IPS DF 4.7 (cell line): ENCODE measurements at regions not wholly inside any gene's neighbourhood (a gene's known extent, or its start where the extent isn't known, plus 50 kb on each side); places are given as distances from the start of the nearest gene placed in this dataset.
A peak's percentile ranks its signal among the peaks of the same experiment; 100 is the strongest.
"Not testable (repeated sequence)": the region's sequence is repeated elsewhere in the genome, so short reads cannot be mapped to it uniquely, and the experiment has no call there.

ENCODE experiments used
- DNase-seq: peaks from one replicate; pipeline ENCODE4 v3.0.0-alpha.2; 2013; ENCODE audit warnings: low spot score; ENCODE audit errors: extremely low read depth

GRCh38 chr22:35138521-35138920 is 72.6 kb downstream of the ISX start:
- DNase-seq = no peak

GRCh38 chr22:35140879-35141745 is 75.2 kb downstream of the ISX start:
- DNase-seq = no peak

GRCh38 chr22:35148381-35148780 is 82.4 kb downstream of the ISX start:
- no peak for DNase-seq

GRCh38 chr22:35148866-35149548 is 83.0 kb downstream of the ISX start:
- DNase-seq = no peak

GRCh38 chr22:35150183-35151107 is 84.5 kb downstream of the ISX start:
- DNase-seq = no peak

GRCh38 chr22:35152316-35152715 is 86.4 kb downstream of the ISX start:
- no peak for DNase-seq

GRCh38 chr22:35154937-35155387 is 89.0 kb downstream of the ISX start:
- peak; percentile 82 for DNase-seq

GRCh38 chr22:35155403-35156025 is 89.6 kb downstream of the ISX start:
- no peak for DNase-seq

- DNase-seq = no peak
These were observed 91.0 kb downstream of the ISX start for GRCh38 chr22:35156945-35157344.

GRCh38 chr22:35158336-35158735 is 92.4 kb downstream of the ISX start:
- DNase-seq = no peak

GRCh38 chr22:35159343-35159742 is 93.4 kb downstream of the ISX start:
- no peak for DNase-seq

- no peak for DNase-seq
These were observed 94.3 kb downstream of the ISX start for GRCh38 chr22:35160268-35160667.

GRCh38 chr22:35165896-35166295 is 91.4 kb upstream of the HMGXB4 start:
- DNase-seq = not testable (repeated sequence)

- DNase-seq = no peak
These were observed 86.3 kb upstream of the HMGXB4 start for GRCh38 chr22:35170716-35171697.

- no peak for DNase-seq
These were observed 84.9 kb upstream of the HMGXB4 start for GRCh38 chr22:35172442-35172841.

- no peak for DNase-seq
These were observed 83.6 kb upstream of the HMGXB4 start for GRCh38 chr22:35173655-35174054.

GRCh38 chr22:35174401-35175038 is 82.8 kb upstream of the HMGXB4 start:
- DNase-seq = no peak

- DNase-seq = no peak
These were observed 81.9 kb upstream of the HMGXB4 start for GRCh38 chr22:35175392-35175791.

- no peak for DNase-seq
These were observed 79.5 kb upstream of the HMGXB4 start for GRCh38 chr22:35177811-35178210.
